ENCODE measurements at regions not wholly inside any gene's neighbourhood (a gene's known extent, or its start where the extent isn't known, plus 50 kb on each side); places are given as distances from the start of the nearest gene placed in this dataset.

GRCh38 chr20:60704147-60704546 is 547.9 kb upstream of the CDH4 start:
- H3K9me3 ChIP-seq (ENCODE audit: control insufficient read depth, insufficient read depth, low read length): no peaks in the 10 kb centered on the region
- DNase-seq (ENCODE audit: low read depth, low spot score): no peak
- CTCF ChIA-PET: no interaction called here
- H3K27me3 ChIP-seq (ENCODE audit: control insufficient read depth, insufficient read depth, low read length): no peaks in the 10 kb centered on the region
- no peak for TF ChIP-seq CTCF (IDR thresholded peaks at IDR 0.05; ENCODE audit: low read depth, low read length)
- POLR2A ChIA-PET: no interaction called here
- H3K27ac ChIP-seq (ENCODE audit: low read depth, low read length): no peak overlapping the region
- H3K4me3 ChIP-seq (ENCODE audit: low read depth, low read length): no peak overlapping the region

GRCh38 chr20:60713396-60713795 is 538.7 kb upstream of the CDH4 start:
- DNase-seq (ENCODE audit: low read depth, low spot score): no peak
- CTCF ChIA-PET: no interaction called here
- Histone ChIP-seq H3K4me3 (ENCODE audit: low read depth, low read length) (no peak overlapping the region), H3K27me3 (ENCODE audit: control insufficient read depth, insufficient read depth, low read length) (no peaks in the 10 kb centered on the region), H3K27ac (ENCODE audit: low read depth, low read length) (no peak overlapping the region), H3K9me3 (ENCODE audit: control insufficient read depth, insufficient read depth, low read length) (no peaks in the 10 kb centered on the region)
- POLR2A ChIA-PET: no interaction called here
- no peak for TF ChIP-seq CTCF (IDR thresholded peaks at IDR 0.05; ENCODE audit: low read depth, low read length)

- Histone ChIP-seq H3K9me3 (ENCODE audit: control insufficient read depth, insufficient read depth, low read length) (no peaks in the 10 kb centered on the region), H3K27ac (ENCODE audit: low read depth, low read length) (no peak overlapping the region), H3K27me3 (ENCODE audit: control insufficient read depth, insufficient read depth, low read length) (no peaks in the 10 kb centered on the region), H3K4me3 (ENCODE audit: low read depth, low read length) (no peak overlapping the region)
- no peak for TF ChIP-seq CTCF (IDR thresholded peaks at IDR 0.05; ENCODE audit: low read depth, low read length)
- CTCF ChIA-PET: no interaction called here
- POLR2A ChIA-PET: no interaction called here
- no peak for DNase-seq (ENCODE audit: low read depth, low spot score)
Measured at GRCh38 chr20:60715172-60715571, 536.9 kb upstream of the CDH4 start.

GRCh38 chr20:60718743-60719480 is 533.1 kb upstream of the CDH4 start:
- Histone ChIP-seq H3K27ac (ENCODE audit: low read depth, low read length) (no peak overlapping the region), H3K4me3 (ENCODE audit: low read depth, low read length) (no peak overlapping the region), H3K9me3 (ENCODE audit: control insufficient read depth, insufficient read depth, low read length) (no peaks in the 10 kb centered on the region), H3K27me3 (ENCODE audit: control insufficient read depth, insufficient read depth, low read length) (no peaks in the 10 kb centered on the region)
- POLR2A ChIA-PET: no interaction called here
- no peak for DNase-seq (ENCODE audit: low read depth, low spot score)
- CTCF ChIA-PET: no interaction called here
- TF ChIP-seq CTCF (IDR thresholded peaks at IDR 0.05; ENCODE audit: low read depth, low read length): no peak

- H3K4me3 ChIP-seq (ENCODE audit: low read depth, low read length): no peak overlapping the region
- no peak for TF ChIP-seq CTCF (IDR thresholded peaks at IDR 0.05; ENCODE audit: low read depth, low read length)
- ChIA-PET POLR2A (no interaction called here), CTCF (no interaction called here)
- H3K27ac ChIP-seq (ENCODE audit: low read depth, low read length): no peak overlapping the region
- no peaks in the 10 kb centered on the region for H3K27me3 ChIP-seq (ENCODE audit: control insufficient read depth, insufficient read depth, low read length)
- no peaks in the 10 kb centered on the region for H3K9me3 ChIP-seq (ENCODE audit: control insufficient read depth, insufficient read depth, low read length)
- no peak for DNase-seq (ENCODE audit: low read depth, low spot score)
Measured at GRCh38 chr20:60725311-60725906, 526.7 kb upstream of the CDH4 start.

Data from AG04450 (cell line).